ENCODE measurements at regions not wholly inside any gene's neighbourhood (a gene's known extent, or its start where the extent isn't known, plus 50 kb on each side); places are given as distances from the start of the nearest gene placed in this dataset.
A peak's percentile ranks its signal among the peaks of the same experiment; 100 is the strongest.

- no peak overlapping the region for H3K4me3 ChIP-seq (replicated peaks; ENCODE audit: low read depth, low read length)
- no peak for DNase-seq (ENCODE audit: low read depth)
- TF ChIP-seq CTCF (IDR thresholded peaks at IDR 0.05; ENCODE audit: low read length, missing control alignments): no peak
Measured at GRCh38 chr2:226477221-226478108, 322.2 kb downstream of the IRS1 start.

- H3K4me3 ChIP-seq (replicated peaks; ENCODE audit: low read depth, low read length): no peak overlapping the region
- no peak for TF ChIP-seq CTCF (IDR thresholded peaks at IDR 0.05; ENCODE audit: low read length, missing control alignments)
- DNase-seq (ENCODE audit: low read depth): peak; percentile 78
Measured at GRCh38 chr2:226475650-226476049, 324.0 kb downstream of the IRS1 start.

GRCh38 chr2:226474131-226474530, 325.5 kb downstream of the IRS1 start:
- DNase-seq (ENCODE audit: low read depth): no peak
- no peak overlapping the region for H3K4me3 ChIP-seq (replicated peaks; ENCODE audit: low read depth, low read length)
- TF ChIP-seq CTCF (IDR thresholded peaks at IDR 0.05; ENCODE audit: low read length, missing control alignments): no peak

GRCh38 chr2:226471987-226472470, 327.6 kb downstream of the IRS1 start:
- no peak overlapping the region for H3K4me3 ChIP-seq (replicated peaks; ENCODE audit: low read depth, low read length)
- no peak for DNase-seq (ENCODE audit: low read depth)
- TF ChIP-seq CTCF (IDR thresholded peaks at IDR 0.05; ENCODE audit: low read length, missing control alignments): no peak

GRCh38 chr2:226467633-226468032, 332.0 kb downstream of the IRS1 start:
- no peak for TF ChIP-seq CTCF (IDR thresholded peaks at IDR 0.05; ENCODE audit: low read length, missing control alignments)
- H3K4me3 ChIP-seq (replicated peaks; ENCODE audit: low read depth, low read length): no peak overlapping the region
- DNase-seq (ENCODE audit: low read depth): no peak

GRCh38 chr2:226467221-226467620, 332.4 kb downstream of the IRS1 start:
- no peak for TF ChIP-seq CTCF (IDR thresholded peaks at IDR 0.05; ENCODE audit: low read length, missing control alignments)
- DNase-seq (ENCODE audit: low read depth): no peak

GRCh38 chr2:226466589-226466988, 333.0 kb downstream of the IRS1 start:
- peak; percentile 47 for DNase-seq (ENCODE audit: low read depth)
- no peak for TF ChIP-seq CTCF (IDR thresholded peaks at IDR 0.05; ENCODE audit: low read length, missing control alignments)

More at GRCh38 chr2:226467221-226467620, 332.4 kb downstream of the IRS1 start:
- H3K4me3 ChIP-seq (replicated peaks; ENCODE audit: low read depth, low read length): no peak overlapping the region

More at GRCh38 chr2:226466589-226466988, 333.0 kb downstream of the IRS1 start:
- no peak overlapping the region for H3K4me3 ChIP-seq (replicated peaks; ENCODE audit: low read depth, low read length)

Data from fibroblast of pulmonary artery (primary cell).